ENCODE measurements at regions not wholly inside any gene's neighbourhood (a gene's known extent, or its start where the extent isn't known, plus 50 kb on each side); places are given as distances from the start of the nearest gene placed in this dataset.

GRCh38 chr12:126780343-126780742 is 1486.6 kb upstream of the TMEM132C start:
- no peaks in the 10 kb centered on the region for H3K4me1 ChIP-seq (ENCODE audit: control insufficient read depth in 2 of 2, insufficient read depth in 2 of 2, low read length in 1 of 2)
- no peaks in the 10 kb centered on the region for H3K9me3 ChIP-seq (ENCODE audit: control insufficient read depth in 2 of 2, insufficient read depth in 1 of 2, low read depth in 1 of 2, low read length in 1 of 2)
- no peaks in the 10 kb centered on the region for H3K27me3 ChIP-seq (ENCODE audit: control insufficient read depth in 1 of 2, insufficient read depth in 2 of 2, low read length in 2 of 2)
- H3K4me3 ChIP-seq (ENCODE audit: low read depth in 1 of 2, low read length in 2 of 2) = no peak overlapping the region
- H3K27ac ChIP-seq (ENCODE audit: low read depth in 2 of 2, low read length in 1 of 2) = no peak overlapping the region
- 91% methylated on average over 5 of the region's 5 CpGs for WGBS, 2 donors
- H3K36me3 ChIP-seq (ENCODE audit: control insufficient read depth in 2 of 2, insufficient read depth in 2 of 2, low read length in 1 of 2) = no peaks in the 10 kb centered on the region

- H3K4me3 ChIP-seq (ENCODE audit: low read depth in 1 of 2, low read length in 2 of 2) = no peak overlapping the region
- H3K27ac ChIP-seq (ENCODE audit: low read depth in 2 of 2, low read length in 1 of 2) = no peak overlapping the region
- H3K9me3 ChIP-seq (ENCODE audit: control insufficient read depth in 2 of 2, insufficient read depth in 1 of 2, low read depth in 1 of 2, low read length in 1 of 2) = no peaks in the 10 kb centered on the region
- H3K27me3 ChIP-seq (ENCODE audit: control insufficient read depth in 1 of 2, insufficient read depth in 2 of 2, low read length in 2 of 2) = no peaks in the 10 kb centered on the region
- H3K36me3 ChIP-seq (ENCODE audit: control insufficient read depth in 2 of 2, insufficient read depth in 2 of 2, low read length in 1 of 2) = no peaks in the 10 kb centered on the region
- WGBS, 2 donors = 47 to 60% methylated on average over 3 of the region's 3 CpGs
- H3K4me1 ChIP-seq (ENCODE audit: control insufficient read depth in 2 of 2, insufficient read depth in 2 of 2, low read length in 1 of 2) = no peaks in the 10 kb centered on the region
Observed at GRCh38 chr12:126781593-126781992, 1485.4 kb upstream of the TMEM132C start.

GRCh38 chr12:126782083-126782482 is 1484.9 kb upstream of the TMEM132C start:
- no peaks in the 10 kb centered on the region for H3K9me3 ChIP-seq (ENCODE audit: control insufficient read depth in 2 of 2, insufficient read depth in 1 of 2, low read depth in 1 of 2, low read length in 1 of 2)
- H3K36me3 ChIP-seq (ENCODE audit: control insufficient read depth in 2 of 2, insufficient read depth in 2 of 2, low read length in 1 of 2) = no peaks in the 10 kb centered on the region
- H3K27me3 ChIP-seq (ENCODE audit: control insufficient read depth in 1 of 2, insufficient read depth in 2 of 2, low read length in 2 of 2) = no peaks in the 10 kb centered on the region
- WGBS, 2 donors = 64 to 66% methylated on average over 2 of the region's 2 CpGs
- H3K27ac ChIP-seq (ENCODE audit: low read depth in 2 of 2, low read length in 1 of 2) = no peak overlapping the region
- H3K4me1 ChIP-seq (ENCODE audit: control insufficient read depth in 2 of 2, insufficient read depth in 2 of 2, low read length in 1 of 2) = no peaks in the 10 kb centered on the region
- H3K4me3 ChIP-seq (ENCODE audit: low read depth in 1 of 2, low read length in 2 of 2) = no peak overlapping the region

- Histone ChIP-seq H3K9me3 (ENCODE audit: control insufficient read depth in 2 of 2, insufficient read depth in 1 of 2, low read depth in 1 of 2, low read length in 1 of 2) (no peaks in the 10 kb centered on the region), H3K27ac (ENCODE audit: low read depth in 2 of 2, low read length in 1 of 2) (no peak overlapping the region), H3K4me1 (ENCODE audit: control insufficient read depth in 2 of 2, insufficient read depth in 2 of 2, low read length in 1 of 2) (no peaks in the 10 kb centered on the region), H3K4me3 (ENCODE audit: low read depth in 1 of 2, low read length in 2 of 2) (no peak overlapping the region), H3K36me3 (ENCODE audit: control insufficient read depth in 2 of 2, insufficient read depth in 2 of 2, low read length in 1 of 2) (no peaks in the 10 kb centered on the region), H3K27me3 (ENCODE audit: control insufficient read depth in 1 of 2, insufficient read depth in 2 of 2, low read length in 2 of 2) (no peaks in the 10 kb centered on the region)
- 56 to 63% methylated on average over 9 of the region's 9 CpGs for WGBS, 2 donors
Observed at GRCh38 chr12:126784328-126784921, 1482.5 kb upstream of the TMEM132C start.

- Histone ChIP-seq H3K27me3 (ENCODE audit: control insufficient read depth in 1 of 2, insufficient read depth in 2 of 2, low read length in 2 of 2) (no peaks in the 10 kb centered on the region), H3K4me3 (ENCODE audit: low read depth in 1 of 2, low read length in 2 of 2) (no peak overlapping the region), H3K27ac (ENCODE audit: low read depth in 2 of 2, low read length in 1 of 2) (no peak overlapping the region), H3K36me3 (ENCODE audit: control insufficient read depth in 2 of 2, insufficient read depth in 2 of 2, low read length in 1 of 2) (no peaks in the 10 kb centered on the region), H3K9me3 (ENCODE audit: control insufficient read depth in 2 of 2, insufficient read depth in 1 of 2, low read depth in 1 of 2, low read length in 1 of 2) (no peaks in the 10 kb centered on the region), H3K4me1 (ENCODE audit: control insufficient read depth in 2 of 2, insufficient read depth in 2 of 2, low read length in 1 of 2) (no peaks in the 10 kb centered on the region)
- 79 to 80% methylated on average over 4 of the region's 4 CpGs for WGBS, 2 donors
Observed at GRCh38 chr12:126789963-126790362, 1477.0 kb upstream of the TMEM132C start.

- no peaks in the 10 kb centered on the region for H3K4me1 ChIP-seq (ENCODE audit: control insufficient read depth in 2 of 2, insufficient read depth in 2 of 2, low read length in 1 of 2)
- no peaks in the 10 kb centered on the region for H3K9me3 ChIP-seq (ENCODE audit: control insufficient read depth in 2 of 2, insufficient read depth in 1 of 2, low read depth in 1 of 2, low read length in 1 of 2)
- WGBS, 2 donors = 72 to 76% methylated on average over 8 of the region's 8 CpGs
- no peaks in the 10 kb centered on the region for H3K27me3 ChIP-seq (ENCODE audit: control insufficient read depth in 1 of 2, insufficient read depth in 2 of 2, low read length in 2 of 2)
- H3K27ac ChIP-seq (ENCODE audit: low read depth in 2 of 2, low read length in 1 of 2) = no peak overlapping the region
- no peak overlapping the region for H3K4me3 ChIP-seq (ENCODE audit: low read depth in 1 of 2, low read length in 2 of 2)
- no peaks in the 10 kb centered on the region for H3K36me3 ChIP-seq (ENCODE audit: control insufficient read depth in 2 of 2, insufficient read depth in 2 of 2, low read length in 1 of 2)
Observed at GRCh38 chr12:126791122-126791521, 1475.8 kb upstream of the TMEM132C start.

GRCh38 chr12:126792411-126792810 is 1474.6 kb upstream of the TMEM132C start:
- Histone ChIP-seq H3K27me3 (ENCODE audit: control insufficient read depth in 1 of 2, insufficient read depth in 2 of 2, low read length in 2 of 2) (no peaks in the 10 kb centered on the region), H3K4me3 (ENCODE audit: low read depth in 1 of 2, low read length in 2 of 2) (no peak overlapping the region), H3K36me3 (ENCODE audit: control insufficient read depth in 2 of 2, insufficient read depth in 2 of 2, low read length in 1 of 2) (no peaks in the 10 kb centered on the region), H3K9me3 (ENCODE audit: control insufficient read depth in 2 of 2, insufficient read depth in 1 of 2, low read depth in 1 of 2, low read length in 1 of 2) (no peaks in the 10 kb centered on the region), H3K4me1 (ENCODE audit: control insufficient read depth in 2 of 2, insufficient read depth in 2 of 2, low read length in 1 of 2) (no peaks in the 10 kb centered on the region), H3K27ac (ENCODE audit: low read depth in 2 of 2, low read length in 1 of 2) (no peak overlapping the region)
- 83 to 87% methylated on average over 6 of the region's 6 CpGs for WGBS, 2 donors

GRCh38 chr12:126797525-126797924 is 1469.4 kb upstream of the TMEM132C start:
- Histone ChIP-seq H3K4me3 (ENCODE audit: low read depth in 1 of 2, low read length in 2 of 2) (no peak overlapping the region), H3K27me3 (ENCODE audit: control insufficient read depth in 1 of 2, insufficient read depth in 2 of 2, low read length in 2 of 2) (no peaks in the 10 kb centered on the region), H3K36me3 (ENCODE audit: control insufficient read depth in 2 of 2, insufficient read depth in 2 of 2, low read length in 1 of 2) (no peaks in the 10 kb centered on the region), H3K9me3 (ENCODE audit: control insufficient read depth in 2 of 2, insufficient read depth in 1 of 2, low read depth in 1 of 2, low read length in 1 of 2) (no peaks in the 10 kb centered on the region), H3K4me1 (ENCODE audit: control insufficient read depth in 2 of 2, insufficient read depth in 2 of 2, low read length in 1 of 2) (no peaks in the 10 kb centered on the region), H3K27ac (ENCODE audit: low read depth in 2 of 2, low read length in 1 of 2) (no peak overlapping the region)
- 80 to 82% methylated on average over 5 of the region's 5 CpGs for WGBS, 2 donors

- WGBS, 2 donors = 84 to 86% methylated on average over 5 of the region's 5 CpGs
- Histone ChIP-seq H3K27ac (ENCODE audit: low read depth in 2 of 2, low read length in 1 of 2) (no peak overlapping the region), H3K9me3 (ENCODE audit: control insufficient read depth in 2 of 2, insufficient read depth in 1 of 2, low read depth in 1 of 2, low read length in 1 of 2) (peaks cover 0 to 2% of the 10 kb centered on the region in 2 donors), H3K27me3 (ENCODE audit: control insufficient read depth in 1 of 2, insufficient read depth in 2 of 2, low read length in 2 of 2) (no peaks in the 10 kb centered on the region), H3K4me3 (ENCODE audit: low read depth in 1 of 2, low read length in 2 of 2) (no peak overlapping the region), H3K4me1 (ENCODE audit: control insufficient read depth in 2 of 2, insufficient read depth in 2 of 2, low read length in 1 of 2) (no peaks in the 10 kb centered on the region), H3K36me3 (ENCODE audit: control insufficient read depth in 2 of 2, insufficient read depth in 2 of 2, low read length in 1 of 2) (no peaks in the 10 kb centered on the region)
Observed at GRCh38 chr12:126798449-126798848, 1468.5 kb upstream of the TMEM132C start.

- H3K4me1 ChIP-seq (ENCODE audit: control insufficient read depth in 2 of 2, insufficient read depth in 2 of 2, low read length in 1 of 2) = no peaks in the 10 kb centered on the region
- no peaks in the 10 kb centered on the region for H3K27me3 ChIP-seq (ENCODE audit: control insufficient read depth in 1 of 2, insufficient read depth in 2 of 2, low read length in 2 of 2)
- peaks cover 0 to 2% of the 10 kb centered on the region in 2 donors for H3K9me3 ChIP-seq (ENCODE audit: control insufficient read depth in 2 of 2, insufficient read depth in 1 of 2, low read depth in 1 of 2, low read length in 1 of 2)
- WGBS, 2 donors = 17 to 36% methylated on average over 4 of the region's 4 CpGs
- no peak overlapping the region for H3K4me3 ChIP-seq (ENCODE audit: low read depth in 1 of 2, low read length in 2 of 2)
- H3K27ac ChIP-seq (ENCODE audit: low read depth in 2 of 2, low read length in 1 of 2) = no peak overlapping the region
- no peaks in the 10 kb centered on the region for H3K36me3 ChIP-seq (ENCODE audit: control insufficient read depth in 2 of 2, insufficient read depth in 2 of 2, low read length in 1 of 2)
Observed at GRCh38 chr12:126807312-126807865, 1459.6 kb upstream of the TMEM132C start.
